B cell (primary cell): ENCODE measurements at regions not wholly inside any gene's neighbourhood (a gene's known extent, or its start where the extent isn't known, plus 50 kb on each side); places are given as distances from the start of the nearest gene placed in this dataset.

Source experiments
- CTCF ChIP-seq: fragments of 200-600 bp; IDR thresholded peaks from one replicate; pipeline ENCODE4 v1.8.0; 2022; ENCODE audit warnings: antibody characterized with exemption, mild to moderate bottlenecking
- EZH2 ChIP-seq: IDR thresholded peaks from 2 replicates; pipeline ENCODE4 v1.6.1; 2012; ENCODE audit warnings: borderline replicate concordance, low read depth, mild to moderate bottlenecking, moderate library complexity, low read length; ENCODE audit not compliant: insufficient read depth, poor library complexity, severe bottlenecking

GRCh38 chr10:20673175-20673574 lies 223.9 kb downstream of the NEBL start:
- TF ChIP-seq EZH2 (no peak), CTCF (no peak)
